HG03097 (cell line): ENCODE measurements at regions not wholly inside any gene's neighbourhood (a gene's known extent, or its start where the extent isn't known, plus 50 kb on each side); places are given as distances from the start of the nearest gene placed in this dataset.

Experiments
- ATAC-seq: cut with Tn5 transposase; IDR thresholded peaks from one replicate; pipeline ENCODE4 v1.9.1; 2021; ENCODE audit not compliant: unreplicated experiment, low FRiP score

DNA sequence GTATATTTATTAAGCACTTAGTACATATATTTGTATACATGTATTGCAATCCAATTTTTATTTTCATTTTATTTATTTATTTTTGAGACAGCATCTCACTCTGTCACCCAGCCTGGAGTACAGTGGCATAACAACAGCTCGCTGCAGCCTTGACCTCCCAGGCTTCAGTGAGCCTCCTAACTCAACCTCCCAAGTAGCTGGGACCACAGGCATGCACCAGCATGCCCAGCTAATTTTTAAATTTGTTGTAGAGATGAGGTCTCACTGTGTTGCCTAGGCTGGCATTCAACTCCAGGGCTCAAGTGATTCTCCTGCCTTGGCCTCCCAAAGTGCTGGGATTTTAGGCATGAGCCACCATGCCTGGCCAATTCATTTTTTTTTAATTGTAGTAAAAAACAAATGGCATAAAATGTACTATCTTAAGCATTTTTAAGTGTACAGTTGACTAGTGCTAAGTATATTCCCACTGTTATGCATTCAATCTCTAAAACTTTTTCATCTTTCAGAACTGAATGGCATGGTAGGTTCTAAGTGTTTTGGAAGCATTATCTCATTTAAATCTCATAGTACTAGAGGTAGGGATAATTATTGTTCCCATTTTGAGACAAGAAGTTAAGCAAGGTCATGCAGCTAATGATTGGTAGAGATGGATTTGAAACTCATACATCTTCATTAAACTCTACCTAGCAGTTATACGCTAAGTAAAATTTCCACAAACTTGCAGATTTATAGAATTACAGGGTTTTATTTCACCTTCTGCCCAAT lies 264.0 kb upstream of the NFE2L3 start:
- ATAC-seq = no peak

DNA sequence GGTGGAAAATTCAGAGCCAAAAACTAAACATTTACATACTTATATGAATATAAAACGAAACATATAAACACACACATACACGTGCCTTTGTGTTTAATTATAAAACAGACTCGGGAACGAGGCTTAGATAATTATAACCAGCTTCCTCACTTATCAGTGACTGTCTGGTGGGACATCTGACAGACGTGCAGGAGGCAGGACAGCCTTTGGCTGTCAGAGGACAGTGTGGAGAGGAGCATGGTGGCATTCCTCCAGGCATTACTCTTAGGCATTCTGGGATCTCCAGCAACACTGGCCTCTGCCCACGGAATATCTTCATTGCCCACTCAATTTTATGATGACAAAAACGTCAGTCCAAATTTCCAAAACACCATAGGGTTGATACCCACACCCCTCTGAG lies 262.2 kb upstream of the NFE2L3 start:
- ATAC-seq = no peak

GRCh38 chr7:25891591-25891990 lies 260.4 kb upstream of the NFE2L3 start:
- ATAC-seq = no peak

- ATAC-seq = no peak
Observed at GRCh38 chr7:25893436-25893835, 258.6 kb upstream of the NFE2L3 start.

DNA sequence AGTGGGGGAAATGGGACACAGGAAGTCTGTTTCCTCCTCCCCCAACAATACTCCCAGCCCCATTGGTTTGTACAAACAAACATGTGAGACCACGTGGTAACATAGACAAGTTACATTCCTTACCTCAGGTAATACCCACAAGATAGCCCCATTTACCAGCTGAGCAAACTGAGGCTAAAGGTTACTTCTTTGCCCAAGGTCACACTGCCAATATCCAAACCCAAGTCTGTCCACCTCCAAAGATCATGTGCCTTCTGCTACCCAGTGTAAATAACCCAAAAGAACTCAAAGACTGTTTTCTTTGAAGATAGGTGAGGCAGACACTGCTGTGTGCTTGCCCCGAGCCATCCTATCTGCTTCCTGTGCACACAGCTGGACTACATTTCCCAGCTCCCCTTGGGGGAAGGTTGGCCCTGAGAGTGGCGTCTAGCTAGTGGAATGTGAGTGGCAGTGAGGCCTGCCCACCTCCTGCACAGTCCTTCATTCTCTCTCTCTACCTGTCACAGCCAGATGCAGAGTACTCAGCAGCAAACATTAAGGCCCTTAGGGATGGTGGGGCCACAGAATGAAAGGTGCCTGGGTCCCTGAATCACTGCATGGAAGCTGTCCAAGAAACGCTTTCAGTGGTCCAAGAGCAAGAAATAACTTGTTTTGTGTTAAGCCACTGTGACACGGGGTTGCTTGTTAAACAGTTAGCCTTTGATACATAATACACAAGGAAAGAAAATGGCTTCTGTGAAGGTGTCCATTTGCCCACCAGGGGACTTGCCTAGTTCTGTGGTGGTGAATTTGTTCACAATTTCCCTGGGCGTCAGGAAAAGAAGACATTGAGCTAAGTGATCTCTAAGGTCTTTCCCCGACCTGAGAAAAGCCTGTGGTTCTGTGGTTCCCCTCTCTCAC lies 257.7 kb upstream of the NFE2L3 start:
- ATAC-seq = peak; percentile 50

DNA sequence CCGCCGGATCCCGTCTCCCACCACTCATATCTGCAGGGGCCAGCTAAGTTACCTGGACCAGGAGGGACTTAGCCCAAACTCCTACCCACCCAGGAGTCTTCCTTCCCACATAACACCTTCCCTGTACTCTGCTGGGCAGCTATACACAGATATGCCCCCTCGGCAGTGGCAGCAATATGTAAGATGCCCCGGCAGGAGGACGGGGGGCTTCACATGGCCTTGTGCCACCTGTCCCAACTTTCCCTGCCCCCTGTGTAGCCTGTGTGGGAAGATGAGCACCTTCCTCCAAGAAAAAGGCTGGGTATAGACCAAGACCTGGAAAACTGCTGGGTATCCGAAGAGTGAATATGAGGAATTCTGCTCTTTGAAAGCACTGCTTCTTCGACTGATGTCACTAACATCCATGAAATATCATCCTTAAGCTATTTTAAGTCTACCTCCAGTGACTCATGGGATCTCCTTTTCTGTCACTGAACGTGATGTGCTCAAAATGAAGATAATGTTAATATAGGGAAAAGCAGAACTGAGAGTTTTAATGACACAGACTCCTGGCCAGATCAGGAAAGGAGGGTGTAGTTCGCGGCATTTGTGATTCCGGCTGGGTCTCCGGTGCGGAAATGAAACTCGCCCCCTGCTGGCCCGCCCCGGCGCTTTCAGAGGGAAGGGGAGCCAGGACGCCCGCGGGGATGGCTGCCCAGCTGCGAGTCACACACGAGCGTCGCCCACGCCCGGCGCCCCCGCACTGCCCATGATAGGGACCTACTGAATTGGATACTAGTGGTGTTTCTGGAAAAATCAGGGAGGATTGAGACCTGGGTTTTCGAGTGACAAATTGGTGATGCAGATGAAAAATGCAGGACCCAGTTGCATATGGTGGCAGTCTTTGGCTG lies 256.9 kb upstream of the NFE2L3 start:
- peak; percentile 42 for ATAC-seq

- ATAC-seq = peak; percentile 10
Observed at GRCh38 chr7:25895792-25896171, 256.2 kb upstream of the NFE2L3 start.

DNA sequence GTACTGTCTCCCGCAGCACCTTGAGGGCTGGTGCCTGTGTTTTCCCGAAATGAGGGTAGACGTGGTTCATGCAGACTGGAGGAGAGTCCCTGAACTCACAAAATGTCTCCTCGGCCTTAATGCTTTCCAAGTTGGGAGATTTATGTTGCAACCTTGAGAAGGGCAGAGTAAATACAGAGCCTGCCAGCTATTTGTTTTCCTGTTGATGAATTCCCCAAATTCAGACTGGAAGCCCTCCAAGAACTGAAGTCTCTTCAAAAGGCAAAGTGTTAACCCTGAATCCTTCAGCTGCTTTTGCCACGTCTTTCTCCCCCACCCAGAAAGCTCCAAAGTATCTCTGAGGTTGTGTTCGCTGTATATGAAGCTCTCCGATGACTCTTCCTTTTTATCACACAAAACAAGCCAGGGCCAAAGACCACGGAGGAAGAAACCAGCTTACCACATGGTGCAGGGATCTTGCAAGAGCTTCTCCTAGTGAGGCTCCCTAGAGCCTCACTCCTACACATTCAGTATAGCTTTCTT lies 254.7 kb upstream of the NFE2L3 start:
- no peak for ATAC-seq

GRCh38 chr7:25900245-25900644 lies 251.8 kb upstream of the NFE2L3 start:
- no peak for ATAC-seq

DNA sequence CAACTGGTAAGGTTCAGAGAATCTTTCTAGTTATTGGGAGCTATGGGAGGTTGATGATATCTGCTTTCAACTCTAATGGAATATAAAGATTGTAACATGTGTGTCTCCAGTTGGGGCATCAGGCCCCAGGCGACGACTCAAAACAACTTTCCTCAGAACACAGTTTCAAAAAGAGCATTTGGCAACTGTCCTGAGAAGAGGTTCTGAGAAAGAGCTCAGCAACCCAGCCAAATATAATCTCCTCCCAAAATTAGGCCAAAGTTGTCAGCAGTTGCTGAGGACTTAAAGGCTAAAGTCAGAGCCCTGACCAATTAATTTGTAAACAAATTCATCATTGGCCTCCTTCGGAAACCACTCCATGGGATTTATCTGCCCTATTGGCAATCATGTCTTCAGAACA lies 251.1 kb upstream of the NFE2L3 start:
- ATAC-seq = no peak

GRCh38 chr7:25901658-25902057 lies 250.3 kb upstream of the NFE2L3 start:
- no peak for ATAC-seq

GRCh38 chr7:25906003-25906402 lies 246.0 kb upstream of the NFE2L3 start:
- ATAC-seq = no peak

DNA sequence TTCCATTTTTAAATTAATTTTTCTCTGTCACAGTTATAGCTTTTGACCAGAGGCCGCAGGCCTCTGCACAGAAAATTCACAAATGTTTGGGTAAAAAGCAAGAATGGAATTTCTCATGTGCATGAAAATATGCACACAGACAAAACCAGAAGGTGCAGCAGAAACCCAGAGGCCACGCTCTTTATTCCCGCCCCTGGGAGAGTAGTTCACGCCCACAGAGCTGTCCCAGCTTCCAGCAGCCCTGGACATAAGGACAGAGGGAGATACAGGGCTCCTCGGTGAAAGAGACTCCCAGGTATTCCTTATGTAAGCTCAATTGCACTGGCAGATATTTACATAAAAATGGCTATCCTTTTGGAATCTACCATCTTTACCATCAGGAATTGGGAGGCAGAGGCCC lies 245.2 kb upstream of the NFE2L3 start:
- no peak for ATAC-seq

- no peak for ATAC-seq
Observed at GRCh38 chr7:25907214-25907613, 244.8 kb upstream of the NFE2L3 start.

DNA sequence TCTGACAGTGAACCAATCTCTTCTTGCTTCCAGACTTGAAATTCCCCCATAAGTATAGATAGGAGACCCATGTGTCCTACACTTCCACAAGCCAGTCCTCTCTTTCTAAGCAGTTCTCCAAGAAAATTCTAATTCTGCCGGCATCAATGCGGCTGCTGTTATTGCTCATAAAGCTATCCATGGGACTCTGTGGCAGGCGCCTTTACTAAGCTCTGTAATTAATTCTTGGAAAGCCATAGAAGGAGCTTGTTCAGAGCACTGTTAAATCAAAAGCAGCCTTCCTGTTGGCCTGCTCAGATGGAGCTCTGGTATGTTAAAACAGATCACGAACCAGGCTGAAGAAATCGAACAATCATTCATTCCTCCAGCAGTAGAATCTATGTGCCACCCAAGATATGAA lies 244.3 kb upstream of the NFE2L3 start:
- no peak for ATAC-seq

- no peak for ATAC-seq
Observed at GRCh38 chr7:25908154-25908949, 243.6 kb upstream of the NFE2L3 start.

DNA sequence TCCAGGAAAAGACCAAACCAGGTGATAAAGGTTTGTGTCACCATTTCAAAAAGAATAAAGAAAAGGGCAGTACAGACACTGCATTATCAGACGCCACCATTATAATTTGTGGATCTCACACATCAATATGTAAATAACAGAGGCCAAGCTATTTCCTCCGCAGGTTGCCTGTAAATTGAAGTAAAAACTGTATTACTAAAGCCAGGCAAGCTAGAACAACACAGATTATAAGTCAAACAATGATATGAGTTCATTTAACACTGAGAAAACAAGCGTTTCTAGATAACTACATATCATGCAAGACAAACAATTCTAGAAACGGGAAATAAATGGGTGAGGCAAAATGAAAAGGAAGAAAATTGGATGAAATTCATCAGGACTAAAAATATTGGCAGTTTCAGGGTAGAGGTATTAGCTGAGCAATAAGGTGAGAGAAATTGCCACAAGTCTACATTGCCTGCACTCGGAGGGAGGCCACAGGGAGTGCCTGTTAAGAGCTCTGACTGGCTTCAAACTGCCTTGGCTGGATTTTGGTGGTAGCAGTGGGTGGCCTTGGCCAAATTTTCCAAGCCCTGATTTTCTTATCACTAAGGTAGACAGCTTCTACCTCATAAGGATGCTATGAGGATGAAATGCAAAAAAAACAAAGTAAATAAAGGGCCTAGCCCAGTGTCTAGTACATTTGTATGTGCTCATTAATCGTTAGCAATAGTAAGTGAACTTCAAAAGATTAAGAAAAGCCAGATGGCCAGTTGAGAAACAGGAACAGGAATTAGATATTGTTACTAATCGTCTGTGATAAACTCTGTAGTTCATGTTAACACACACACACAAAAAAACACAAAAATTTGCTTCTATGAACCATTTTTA lies 240.0 kb upstream of the NFE2L3 start:
- ATAC-seq = no peak

GRCh38 chr7:25913598-25914224 lies 238.3 kb upstream of the NFE2L3 start:
- ATAC-seq = no peak
